ENCODE measurements at regions not wholly inside any gene's neighbourhood (a gene's known extent, or its start where the extent isn't known, plus 50 kb on each side); places are given as distances from the start of the nearest gene placed in this dataset.

DNA sequence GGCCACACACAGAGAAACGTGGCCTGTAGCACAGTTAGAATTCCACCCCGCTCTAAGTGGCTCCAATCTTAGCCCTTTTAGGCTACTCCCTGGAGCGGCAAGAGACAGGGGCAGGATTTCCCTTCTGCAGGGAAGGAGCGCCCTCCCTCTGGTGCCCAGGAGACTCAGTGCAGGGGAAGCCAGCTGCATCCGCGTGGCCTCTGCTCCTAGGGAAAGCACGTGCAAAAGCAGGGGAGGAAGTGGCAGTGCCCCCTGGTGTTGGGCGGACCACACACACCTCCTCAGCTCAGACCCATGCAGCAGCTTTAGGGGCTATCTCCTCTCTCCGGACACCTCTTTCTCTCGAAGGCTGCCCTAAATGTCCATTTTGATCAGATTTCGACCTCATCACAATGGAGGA, 50.0 kb downstream of the SPRING1 start:
- Histone ChIP-seq H3K27ac (no peak overlapping the region), H3K27me3 (replicated peaks; ENCODE audit: insufficient read depth) (no peaks in the 10 kb centered on the region), H3K4me3 (no peak overlapping the region), H3K36me3 (no peaks in the 10 kb centered on the region), H3K4me1 (ENCODE audit: control insufficient read depth in 1 of 2, low read depth in 2 of 2) (peaks cover 0 to under 1% of the 10 kb centered on the region in 2 donors), H3K9me3 (no peaks in the 10 kb centered on the region)
- TF ChIP-seq, protein P1, sequence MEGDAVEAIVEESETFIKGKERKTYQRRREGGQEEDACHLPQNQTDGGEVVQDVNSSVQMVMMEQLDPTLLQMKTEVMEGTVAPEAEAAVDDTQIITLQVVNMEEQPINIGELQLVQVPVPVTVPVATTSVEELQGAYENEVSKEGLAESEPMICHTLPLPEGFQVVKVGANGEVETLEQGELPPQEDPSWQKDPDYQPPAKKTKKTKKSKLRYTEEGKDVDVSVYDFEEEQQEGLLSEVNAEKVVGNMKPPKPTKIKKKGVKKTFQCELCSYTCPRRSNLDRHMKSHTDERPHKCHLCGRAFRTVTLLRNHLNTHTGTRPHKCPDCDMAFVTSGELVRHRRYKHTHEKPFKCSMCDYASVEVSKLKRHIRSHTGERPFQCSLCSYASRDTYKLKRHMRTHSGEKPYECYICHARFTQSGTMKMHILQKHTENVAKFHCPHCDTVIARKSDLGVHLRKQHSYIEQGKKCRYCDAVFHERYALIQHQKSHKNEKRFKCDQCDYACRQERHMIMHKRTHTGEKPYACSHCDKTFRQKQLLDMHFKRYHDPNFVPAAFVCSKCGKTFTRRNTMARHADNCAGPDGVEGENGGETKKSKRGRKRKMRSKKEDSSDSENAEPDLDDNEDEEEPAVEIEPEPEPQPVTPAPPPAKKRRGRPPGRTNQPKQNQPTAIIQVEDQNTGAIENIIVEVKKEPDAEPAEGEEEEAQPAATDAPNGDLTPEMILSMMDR (IDR thresholded peaks at IDR 0.05), result no peak
- DNase-seq (ENCODE audit: low spot score) (no peak), ATAC-seq (ENCODE audit: insufficient number of reproducible peaks, low FRiP score, low read depth) (no peak)

DNA sequence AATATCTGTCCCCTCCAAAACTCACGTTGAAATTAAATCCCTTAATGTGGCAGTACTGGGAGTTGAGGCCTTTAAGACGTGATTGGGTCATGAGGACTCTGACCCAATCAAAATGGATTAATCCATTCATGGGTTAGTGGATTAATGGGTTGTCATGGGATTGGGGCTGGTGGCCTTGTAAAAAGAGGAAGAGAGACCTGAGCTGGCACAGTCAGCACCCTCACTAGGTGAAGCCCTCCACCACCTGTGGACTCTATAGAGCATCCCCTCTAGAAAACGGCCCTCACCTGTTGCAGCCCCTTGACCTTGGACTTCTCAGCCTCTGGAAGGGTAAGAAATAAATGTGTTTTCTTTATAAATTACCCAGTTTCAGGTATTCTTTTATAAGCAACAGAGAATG, 53.0 kb downstream of the SPRING1 start:
- Histone ChIP-seq H3K36me3 (no peaks in the 10 kb centered on the region), H3K4me3 (no peak overlapping the region), H3K27me3 (replicated peaks; ENCODE audit: insufficient read depth) (no peaks in the 10 kb centered on the region), H3K27ac (no peak overlapping the region), H3K4me1 (ENCODE audit: control insufficient read depth in 1 of 2, low read depth in 2 of 2) (no peaks in the 10 kb centered on the region), H3K9me3 (no peaks in the 10 kb centered on the region)
- DNase-seq (ENCODE audit: low spot score) (no peak), ATAC-seq (ENCODE audit: insufficient number of reproducible peaks, low FRiP score, low read depth) (no peak)
- TF ChIP-seq, protein P1 (IDR thresholded peaks at IDR 0.05), result no peak

DNA sequence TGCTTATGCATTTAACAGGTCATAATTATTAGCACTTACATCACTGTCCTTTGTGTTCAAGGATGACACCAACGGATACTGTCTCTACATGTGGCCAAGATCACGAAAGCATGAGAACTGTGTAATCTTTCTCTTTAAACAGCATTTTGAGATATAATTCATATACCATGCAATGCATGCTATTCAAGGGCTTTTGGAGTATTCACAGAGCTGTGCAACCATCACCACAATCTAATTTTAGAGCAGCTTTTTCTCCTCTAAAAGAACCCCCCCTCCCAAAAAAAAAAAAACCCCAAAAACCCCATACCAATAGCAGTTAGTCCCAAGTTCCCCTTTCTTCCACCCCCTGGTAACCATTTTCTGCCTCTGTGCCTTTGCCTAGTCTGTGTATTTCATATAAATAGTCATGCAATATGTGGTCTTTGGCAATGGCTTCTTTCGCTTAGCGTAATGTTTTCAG, 60.6 kb downstream of the SPRING1 start:
- Histone ChIP-seq H3K27ac (no peak overlapping the region), H3K36me3 (no peaks in the 10 kb centered on the region), H3K9me3 (no peaks in the 10 kb centered on the region), H3K4me3 (no peak overlapping the region), H3K27me3 (replicated peaks; ENCODE audit: insufficient read depth) (no peaks in the 10 kb centered on the region), H3K4me1 (ENCODE audit: control insufficient read depth in 1 of 2, low read depth in 2 of 2) (peaks cover 0 to 8% of the 10 kb centered on the region in 2 donors)
- TF ChIP-seq, protein P1 (IDR thresholded peaks at IDR 0.05), result no peak
- ATAC-seq (ENCODE audit: insufficient number of reproducible peaks, low FRiP score, low read depth) (no peak), DNase-seq (ENCODE audit: low spot score) (no peak)

DNA sequence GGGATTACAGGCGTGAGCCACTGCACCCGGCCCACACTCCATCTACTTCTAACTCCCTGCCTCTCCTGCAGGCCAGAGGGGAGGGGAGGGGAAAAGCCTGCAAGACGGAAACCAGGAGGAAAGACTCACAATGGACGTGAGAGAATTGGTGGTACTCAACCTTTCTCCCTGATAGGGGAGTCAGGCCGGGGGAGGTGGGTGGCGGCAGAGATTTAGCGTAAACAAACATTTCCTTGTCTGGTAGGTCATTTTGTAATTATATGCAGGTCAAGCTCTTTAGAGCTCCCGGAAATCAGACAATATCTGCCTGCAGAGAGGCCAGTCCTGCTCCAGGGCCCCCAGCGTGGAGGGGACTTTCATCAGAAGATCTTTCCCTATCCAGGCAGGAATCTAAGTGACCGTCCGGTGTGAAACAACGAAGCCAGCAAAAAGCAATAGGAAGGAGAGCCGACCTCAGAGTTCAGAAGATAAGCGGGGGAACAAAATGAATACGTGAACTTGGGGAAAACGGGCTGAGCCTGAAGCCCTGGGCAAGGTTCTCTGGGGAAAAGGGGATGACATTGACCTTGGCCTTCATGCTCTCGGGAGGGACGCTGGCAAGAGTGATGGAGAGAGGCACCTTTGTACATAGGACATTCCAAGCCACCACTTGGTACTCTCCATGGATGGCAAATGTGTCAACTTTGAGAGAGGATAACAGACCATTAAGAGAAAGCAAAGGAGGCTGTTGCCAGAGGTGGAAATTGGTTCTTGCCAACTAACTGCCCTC, 62.3 kb downstream of the SPRING1 start:
- Histone ChIP-seq H3K27me3 (replicated peaks; ENCODE audit: insufficient read depth) (no peaks in the 10 kb centered on the region), H3K27ac (no peak overlapping the region), H3K36me3 (no peaks in the 10 kb centered on the region), H3K9me3 (no peaks in the 10 kb centered on the region), H3K4me1 (ENCODE audit: control insufficient read depth in 1 of 2, low read depth in 2 of 2) (peaks cover 0 to 8% of the 10 kb centered on the region in 2 donors), H3K4me3 (no peak overlapping the region)
- no peak for DNase-seq (ENCODE audit: low spot score)
- no peak for ATAC-seq (ENCODE audit: insufficient number of reproducible peaks, low FRiP score, low read depth)
- TF ChIP-seq, protein P1 (IDR thresholded peaks at IDR 0.05), result no peak

DNA sequence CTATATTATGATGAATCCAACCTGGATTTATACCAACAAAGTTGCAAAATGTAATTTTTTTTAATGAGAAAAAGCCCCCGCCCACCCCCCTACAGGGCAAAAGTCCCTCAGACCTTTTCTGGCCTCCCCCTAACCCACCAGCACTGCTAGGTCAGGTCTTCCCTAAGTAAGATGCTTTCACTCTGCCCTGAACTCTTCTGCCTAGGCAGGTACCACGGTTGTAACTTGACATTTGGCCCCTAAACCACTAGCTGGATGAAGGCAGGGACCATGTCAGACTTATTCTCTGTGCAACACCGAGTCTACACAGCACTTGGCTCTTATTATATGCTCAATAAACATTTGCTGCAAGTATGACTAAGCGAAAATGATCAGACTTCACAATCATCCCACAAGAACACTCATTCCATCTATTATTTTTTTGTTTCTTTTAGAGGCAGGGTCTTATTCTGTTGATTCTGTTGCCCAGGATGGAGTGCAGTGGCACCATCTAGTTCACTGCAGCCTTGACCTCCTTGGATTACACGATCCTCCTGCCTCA, 63.2 kb downstream of the SPRING1 start:
- Histone ChIP-seq H3K27me3 (replicated peaks; ENCODE audit: insufficient read depth) (no peaks in the 10 kb centered on the region), H3K4me3 (no peak overlapping the region), H3K4me1 (ENCODE audit: control insufficient read depth in 1 of 2, low read depth in 2 of 2) (peaks cover 0 to 8% of the 10 kb centered on the region in 2 donors), H3K36me3 (no peaks in the 10 kb centered on the region), H3K9me3 (no peaks in the 10 kb centered on the region), H3K27ac (no peak overlapping the region)
- TF ChIP-seq, protein P1 (IDR thresholded peaks at IDR 0.05), result no peak
- no peak for ATAC-seq (ENCODE audit: insufficient number of reproducible peaks, low FRiP score, low read depth)
- DNase-seq (ENCODE audit: low spot score), result no peak

All from thoracic aorta (tissue), 2 donors.